OCI-LY1 (cell line): ENCODE measurements at regions not wholly inside any gene's neighbourhood (a gene's known extent, or its start where the extent isn't known, plus 50 kb on each side); places are given as distances from the start of the nearest gene placed in this dataset.

Experiments used
- H2AFZ ChIP-seq: fragments of 200-600 bp; sonication (generic), shearing (Covaris generic); 2 replicates; pipeline ENCODE4 v1.6.0; 2014; ENCODE audit warnings: antibody characterized with exemption, mild to moderate bottlenecking, low read length
- H3F3A ChIP-seq: fragments of 200-600 bp; sonication (generic), shearing (Covaris generic); 2 replicates; pipeline ENCODE4 v1.6.0; 2014; ENCODE audit warnings: mild to moderate bottlenecking, antibody characterized with exemption, low read length, moderate library complexity; ENCODE audit not compliant: insufficient read depth
- H3K27ac ChIP-seq: fragments of 200-600 bp; sonication (generic); 2 replicates; pipeline ENCODE4 v1.5.1; 2014; ENCODE audit warnings: low read length, mixed run types, mild to moderate bottlenecking, low read depth; ENCODE audit not compliant: poor library complexity, severe bottlenecking
- H3K27me3 ChIP-seq: fragments of 200-600 bp; sonication (generic); 2 replicates; pipeline ENCODE4 v1.6.0; 2014; ENCODE audit warnings: antibody characterized with exemption, mild to moderate bottlenecking, low read length, moderate library complexity; ENCODE audit not compliant: insufficient read depth
- H3K36me3 ChIP-seq: fragments of 200-600 bp; sonication (generic); 2 replicates; pipeline ENCODE4 v1.6.1; 2014; ENCODE audit warnings: mild to moderate bottlenecking, antibody characterized with exemption, low read length, moderate library complexity, mixed read lengths; ENCODE audit not compliant: insufficient read depth
- H3K4me1 ChIP-seq: fragments of 200-600 bp; sonication (generic); 2 replicates; pipeline ENCODE4 v1.5.1; 2014; ENCODE audit warnings: mild to moderate bottlenecking, low read length, moderate library complexity; ENCODE audit not compliant: insufficient read depth, severe bottlenecking
- H3K4me2 ChIP-seq: fragments of 200-600 bp; sonication (generic), shearing (Covaris generic); 2 replicates; pipeline ENCODE4 v1.6.1; 2014; ENCODE audit warnings: low read length
- H3K4me3 ChIP-seq: fragments of 200-600 bp; sonication (generic); 2 replicates; pipeline ENCODE4 v1.5.1; 2014; ENCODE audit warnings: low read length, low read depth, mild to moderate bottlenecking, mixed read lengths; ENCODE audit not compliant: poor library complexity, severe bottlenecking
- H3K79me2 ChIP-seq: fragments of 200-600 bp; shearing (Covaris generic); 2 replicates; pipeline ENCODE4 v1.6.1; 2016; ENCODE audit warnings: mixed run types, low read length, mixed read lengths; ENCODE audit not compliant: insufficient read depth
- H3K9ac ChIP-seq: fragments of 200-600 bp; sonication (generic), shearing (Covaris generic); 2 replicates; pipeline ENCODE4 v1.6.1; 2014; ENCODE audit warnings: mild to moderate bottlenecking, low read length, mixed read lengths
- H3K9me2 ChIP-seq: fragments of 200-600 bp; sonication (generic), shearing (Covaris generic); 2 replicates; pipeline ENCODE4 v1.6.1; 2014; ENCODE audit warnings: low read depth, mild to moderate bottlenecking, low read length, mixed read lengths
- H3K9me3 ChIP-seq: fragments of 200-600 bp; shearing (Covaris generic); 2 replicates; pipeline ENCODE4 v1.6.1; 2014; ENCODE audit warnings: low read length, mixed read lengths
- H4K20me1 ChIP-seq: fragments of 200-600 bp; sonication (generic), shearing (Covaris generic); 2 replicates; pipeline ENCODE4 v1.6.0; 2016; ENCODE audit warnings: mild to moderate bottlenecking, low read length; ENCODE audit not compliant: insufficient read depth
- EZH2 ChIP-seq: fragments of 200-600 bp; sonication (generic), shearing (Covaris generic); IDR thresholded peaks from 2 replicates; pipeline ENCODE4 v1.8.0; 2017; ENCODE audit warnings: borderline replicate concordance, mixed run types, mild to moderate bottlenecking, antibody characterized with exemption, low read length, moderate library complexity, mixed read lengths
- TF ChIP-seq, protein P1 (sequence below): fragments of 200-600 bp; sonication (generic), shearing (Covaris generic); IDR thresholded peaks from 2 replicates; pipeline ENCODE4 v1.5.1; 2017; ENCODE audit warnings: mild to moderate bottlenecking, antibody characterized with exemption, low read length, moderate library complexity, mixed read lengths

DNA sequence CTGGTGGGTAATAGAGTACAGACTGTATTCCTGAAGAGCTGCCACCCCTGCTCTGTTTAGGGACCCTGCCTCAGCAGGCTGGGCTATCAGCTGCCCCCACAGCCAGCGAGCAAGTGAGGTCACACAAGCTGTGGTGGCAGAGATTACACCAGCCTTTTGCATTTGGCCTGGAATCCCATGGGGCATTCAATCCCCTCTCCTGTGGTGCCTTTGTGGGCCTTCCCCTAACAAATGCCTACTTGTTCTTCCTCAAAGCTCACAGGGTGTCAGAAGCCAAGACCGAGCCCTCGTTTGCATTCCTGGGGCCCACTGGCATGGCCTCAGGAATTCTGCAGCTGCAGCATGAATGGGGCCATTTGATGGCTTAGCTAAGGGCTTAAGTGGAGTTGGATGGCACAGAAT lies 212.7 kb upstream of the PHYHIPL start:
- no peak for TF ChIP-seq EZH2
- TF ChIP-seq, protein P1, sequence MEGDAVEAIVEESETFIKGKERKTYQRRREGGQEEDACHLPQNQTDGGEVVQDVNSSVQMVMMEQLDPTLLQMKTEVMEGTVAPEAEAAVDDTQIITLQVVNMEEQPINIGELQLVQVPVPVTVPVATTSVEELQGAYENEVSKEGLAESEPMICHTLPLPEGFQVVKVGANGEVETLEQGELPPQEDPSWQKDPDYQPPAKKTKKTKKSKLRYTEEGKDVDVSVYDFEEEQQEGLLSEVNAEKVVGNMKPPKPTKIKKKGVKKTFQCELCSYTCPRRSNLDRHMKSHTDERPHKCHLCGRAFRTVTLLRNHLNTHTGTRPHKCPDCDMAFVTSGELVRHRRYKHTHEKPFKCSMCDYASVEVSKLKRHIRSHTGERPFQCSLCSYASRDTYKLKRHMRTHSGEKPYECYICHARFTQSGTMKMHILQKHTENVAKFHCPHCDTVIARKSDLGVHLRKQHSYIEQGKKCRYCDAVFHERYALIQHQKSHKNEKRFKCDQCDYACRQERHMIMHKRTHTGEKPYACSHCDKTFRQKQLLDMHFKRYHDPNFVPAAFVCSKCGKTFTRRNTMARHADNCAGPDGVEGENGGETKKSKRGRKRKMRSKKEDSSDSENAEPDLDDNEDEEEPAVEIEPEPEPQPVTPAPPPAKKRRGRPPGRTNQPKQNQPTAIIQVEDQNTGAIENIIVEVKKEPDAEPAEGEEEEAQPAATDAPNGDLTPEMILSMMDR: no peak
- Histone ChIP-seq H3K4me2 (no peak overlapping the region), H3K27me3 (no peaks in the 10 kb centered on the region)

DNA sequence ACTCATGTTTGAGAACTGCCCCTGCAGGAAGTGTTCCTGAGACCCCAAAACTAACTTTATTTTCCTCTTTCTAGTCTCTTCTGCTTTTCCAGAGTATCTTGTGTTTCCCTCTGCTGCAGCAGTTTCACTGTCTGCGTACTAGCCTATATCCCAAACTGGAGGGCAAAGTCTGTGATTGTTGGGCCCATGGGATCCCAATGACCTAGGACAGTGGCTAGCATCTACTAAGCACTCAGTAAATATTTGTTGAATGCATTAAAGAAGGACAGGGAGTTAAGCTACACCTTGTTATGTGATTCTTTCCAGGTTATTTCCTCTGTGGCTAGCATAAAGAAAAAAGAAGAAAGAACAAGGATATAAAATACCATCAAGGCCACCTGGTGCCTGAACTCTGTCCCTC lies 210.6 kb upstream of the PHYHIPL start:
- Histone ChIP-seq H3K9me2 (no peaks in the 10 kb centered on the region), H3K4me3 (no peak overlapping the region), H3K27ac (no peak overlapping the region), H3K27me3 (no peaks in the 10 kb centered on the region), H3K79me2 (no peaks in the 10 kb centered on the region), H4K20me1 (no peaks in the 10 kb centered on the region), H3K36me3 (no peaks in the 10 kb centered on the region), H3K4me2 (no peak overlapping the region), H3K4me1 (no peaks in the 10 kb centered on the region), H3F3A (no peaks in the 10 kb centered on the region), H2AFZ (no peak overlapping the region), H3K9ac (no peak overlapping the region), H3K9me3 (no peaks in the 10 kb centered on the region)
- no peak for TF ChIP-seq EZH2
- TF ChIP-seq, protein P1: no peak

More for the DNA sequence above, 212.7 kb upstream of the PHYHIPL start:
- Histone ChIP-seq H3K4me1 (no peaks in the 10 kb centered on the region), H3K9me2 (no peaks in the 10 kb centered on the region), H2AFZ (no peak overlapping the region), H3K36me3 (no peaks in the 10 kb centered on the region), H3K9me3 (no peaks in the 10 kb centered on the region), H3K4me3 (no peak overlapping the region), H3F3A (no peaks in the 10 kb centered on the region), H4K20me1 (no peaks in the 10 kb centered on the region), H3K79me2 (no peaks in the 10 kb centered on the region), H3K27ac (no peak overlapping the region), H3K9ac (no peak overlapping the region)

DNA sequence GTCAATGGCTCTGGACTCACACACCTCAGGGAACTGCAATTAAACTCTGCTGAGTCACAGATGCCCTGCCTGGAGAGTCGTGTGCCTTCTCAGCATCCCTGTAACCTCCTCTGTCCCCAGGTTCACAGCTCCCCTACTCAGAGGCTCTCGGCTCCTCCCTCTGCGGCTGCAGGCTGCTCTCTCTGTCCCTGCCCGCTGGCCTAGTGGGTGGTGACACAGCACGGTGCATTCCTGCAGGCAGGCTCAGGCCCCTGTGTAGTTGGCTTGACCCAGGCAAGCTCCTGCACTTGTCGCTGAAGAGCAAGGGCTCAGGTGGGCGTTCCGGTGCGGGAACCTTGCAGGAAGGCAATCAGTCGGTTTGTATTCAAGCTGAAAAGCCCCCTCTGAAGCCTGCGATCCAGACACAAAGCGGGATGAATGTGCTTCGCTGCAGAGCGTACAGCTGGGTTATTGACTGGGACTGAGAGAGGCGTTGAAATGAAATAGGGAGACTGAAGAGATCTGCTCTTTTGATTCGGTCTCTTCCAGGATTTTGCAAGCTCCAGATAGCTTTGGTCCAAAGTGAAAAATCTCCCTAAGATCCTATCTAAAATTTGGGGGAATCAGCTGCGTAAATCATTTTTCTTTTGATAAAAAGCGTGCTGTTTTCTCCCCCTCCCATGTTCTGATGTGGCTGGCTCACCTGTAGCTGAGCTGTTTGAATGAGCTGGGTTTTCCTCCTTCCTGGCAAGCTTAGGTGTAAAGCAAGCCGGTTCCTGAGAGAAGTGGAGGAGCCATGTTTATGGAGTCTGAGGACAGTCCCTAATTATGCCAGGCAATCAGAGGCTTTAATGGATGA lies 208.7 kb upstream of the PHYHIPL start:
- Histone ChIP-seq H3K4me3 (no peak overlapping the region), H3K9me3 (no peaks in the 10 kb centered on the region), H3K9me2 (no peaks in the 10 kb centered on the region), H3K79me2 (no peaks in the 10 kb centered on the region), H3K4me2 (no peak overlapping the region), H2AFZ (no peak overlapping the region), H3K4me1 (no peaks in the 10 kb centered on the region), H3K27ac (no peak overlapping the region), H3K36me3 (no peaks in the 10 kb centered on the region), H3F3A (no peaks in the 10 kb centered on the region), H4K20me1 (no peaks in the 10 kb centered on the region), H3K9ac (no peak overlapping the region), H3K27me3 (no peaks in the 10 kb centered on the region)
- TF ChIP-seq, protein P1: no peak
- no peak for TF ChIP-seq EZH2
